ENCODE measurements at regions not wholly inside any gene's neighbourhood (a gene's known extent, or its start where the extent isn't known, plus 50 kb on each side); places are given as distances from the start of the nearest gene placed in this dataset.

DNA sequence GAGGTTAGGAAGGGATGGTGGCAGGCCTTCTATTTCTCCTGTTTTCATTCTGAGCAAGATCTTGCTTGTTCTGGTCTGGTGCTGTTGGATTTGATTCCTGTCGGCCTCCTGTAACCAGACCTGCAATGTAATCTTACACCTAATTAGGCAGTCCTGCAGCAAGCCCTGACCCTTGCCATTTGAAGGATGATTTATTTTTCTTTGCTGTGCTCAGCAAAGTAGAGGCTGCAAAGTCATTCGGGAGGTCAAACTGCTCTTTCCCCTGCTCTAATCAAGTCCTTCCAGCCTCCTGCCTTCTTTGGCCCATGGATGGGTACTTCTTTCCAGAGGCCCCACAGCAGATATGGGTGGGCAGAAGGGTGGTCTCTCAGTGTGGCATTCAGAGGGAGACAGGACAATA is 417.7 kb upstream of the USP24 start:
- DNase-seq, result no peak

GRCh38 chr1:55632058-55632457 is 416.9 kb upstream of the USP24 start:
- DNase-seq, result no peak

DNA sequence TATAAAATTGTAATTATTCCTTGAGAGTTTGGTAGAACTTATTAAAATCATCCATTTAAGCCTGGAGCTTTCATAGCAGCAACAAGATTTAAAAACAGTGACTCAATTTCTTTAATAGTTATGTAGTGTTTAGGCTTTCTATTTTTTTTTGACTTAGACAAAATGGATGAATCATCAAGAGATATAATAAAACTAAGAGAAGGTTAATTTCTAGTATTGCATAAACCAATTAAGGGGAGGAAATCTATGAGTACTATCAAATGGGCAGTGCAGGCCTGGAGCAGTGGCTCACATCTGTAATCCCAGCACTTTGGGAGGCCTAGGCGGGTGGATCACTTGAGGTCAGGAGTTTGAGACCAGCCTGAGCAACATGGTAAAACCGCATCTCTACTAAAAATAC is 416.3 kb upstream of the USP24 start:
- no peak for DNase-seq

DNA sequence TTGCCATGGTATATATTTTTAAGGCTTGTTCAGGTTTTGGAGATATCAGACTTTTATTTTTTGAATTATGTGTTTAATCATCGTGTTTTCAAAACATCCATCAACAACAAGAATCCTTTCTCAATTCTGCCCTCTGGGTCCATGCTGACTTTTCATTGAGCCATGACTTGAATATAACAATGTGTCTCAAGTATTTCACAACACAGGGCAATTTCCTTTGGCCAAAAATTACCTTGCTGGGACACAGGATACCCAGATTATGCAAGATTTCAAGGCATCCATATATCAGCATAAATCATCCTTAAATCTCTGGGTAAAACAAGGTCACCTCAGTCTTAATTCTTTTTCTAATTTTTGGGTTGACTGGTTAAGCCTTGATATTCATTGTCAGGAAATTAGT is 411.2 kb upstream of the USP24 start:
- DNase-seq, result no peak

- no peak for DNase-seq
Measured at GRCh38 chr1:55624766-55625165, 409.6 kb upstream of the USP24 start.

GRCh38 chr1:55623311-55623710 is 408.1 kb upstream of the USP24 start:
- DNase-seq, result no peak

GRCh38 chr1:55622074-55622473 is 406.9 kb upstream of the USP24 start:
- DNase-seq, result no peak

- DNase-seq, result no peak
Measured at GRCh38 chr1:55618199-55618598, 403.0 kb upstream of the USP24 start.

GRCh38 chr1:55617288-55617982 is 402.3 kb upstream of the USP24 start:
- DNase-seq, result no peak

- no peak for DNase-seq
Measured at GRCh38 chr1:55612988-55613387, 397.8 kb upstream of the USP24 start.

DNA sequence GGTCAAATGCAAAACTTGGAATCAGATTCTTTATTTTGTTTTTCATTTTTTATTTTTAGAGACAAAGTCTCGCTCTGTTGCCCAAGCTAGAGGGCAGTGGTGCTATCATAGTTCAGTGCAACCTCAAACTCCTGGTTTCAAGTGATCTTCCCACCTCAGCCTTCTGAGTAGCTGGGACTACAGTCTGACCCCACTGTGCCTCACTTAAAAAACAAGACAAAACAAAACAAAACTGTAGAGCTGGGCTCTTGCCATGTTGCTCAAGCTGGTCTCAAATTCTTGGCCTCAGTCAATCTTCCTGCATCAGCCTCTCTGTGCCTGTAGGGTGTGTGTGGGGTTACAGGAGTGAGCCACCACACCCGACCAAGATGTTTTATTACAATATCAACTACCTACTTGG is 396.0 kb upstream of the USP24 start:
- no peak for DNase-seq

DNA sequence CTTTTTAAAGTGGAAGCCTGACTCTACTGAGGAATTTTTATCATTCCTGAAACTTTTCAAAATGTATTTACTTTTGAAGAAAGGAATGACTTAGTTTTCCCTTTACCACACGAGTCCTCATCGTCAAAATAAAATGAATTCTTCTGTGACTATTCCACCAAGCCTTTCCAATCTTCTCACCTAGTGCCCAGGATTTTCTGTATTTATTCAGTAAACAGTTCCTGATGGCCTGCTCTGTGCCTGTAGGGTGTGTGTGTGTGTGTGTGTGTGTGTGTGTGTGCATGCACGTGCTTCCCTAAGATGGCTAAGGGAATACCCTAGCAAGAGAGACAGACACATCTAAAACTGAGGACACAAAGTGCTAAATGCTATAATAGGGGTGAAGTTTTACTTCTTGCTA is 395.0 kb upstream of the USP24 start:
- no peak for DNase-seq

DNA sequence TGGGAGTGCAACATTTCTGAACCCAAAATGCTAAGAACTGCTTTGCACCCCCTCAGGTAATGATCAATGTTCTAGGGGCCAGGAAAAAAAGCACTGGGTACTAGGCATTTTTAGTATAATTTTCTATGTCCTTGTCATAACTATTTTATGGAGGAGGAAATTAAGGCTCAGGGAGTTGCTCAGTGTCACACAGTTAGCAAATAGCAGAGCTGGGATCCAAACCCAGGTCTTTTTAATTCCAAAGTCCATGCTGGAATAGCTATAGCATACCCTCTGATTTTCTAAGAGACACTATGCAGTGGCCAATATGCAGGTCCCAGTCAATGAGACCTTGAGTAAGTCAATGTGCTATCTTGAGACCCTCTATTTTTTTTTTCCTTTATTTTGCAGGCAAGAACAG is 394.5 kb upstream of the USP24 start:
- DNase-seq, result no peak

DNA sequence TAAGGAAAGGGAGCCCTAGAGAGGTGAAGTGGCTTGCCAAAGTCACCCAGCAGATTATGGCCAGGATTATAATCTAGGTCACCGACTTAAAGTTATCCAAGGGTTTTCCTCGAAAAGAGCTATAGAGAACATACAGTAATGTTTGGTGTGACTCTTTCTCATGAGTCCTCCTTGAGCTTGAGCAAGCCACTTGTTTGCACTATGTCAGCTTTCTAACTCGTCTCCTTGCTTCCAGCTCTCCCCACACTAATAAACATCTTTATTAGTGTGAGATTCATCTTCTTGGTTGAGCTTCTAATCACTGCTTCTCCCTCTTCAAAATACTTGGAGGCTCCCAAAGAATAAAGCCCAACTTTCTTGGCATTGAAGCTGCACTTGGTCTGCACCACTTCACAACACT is 390.0 kb upstream of the USP24 start:
- no peak for DNase-seq

DNA sequence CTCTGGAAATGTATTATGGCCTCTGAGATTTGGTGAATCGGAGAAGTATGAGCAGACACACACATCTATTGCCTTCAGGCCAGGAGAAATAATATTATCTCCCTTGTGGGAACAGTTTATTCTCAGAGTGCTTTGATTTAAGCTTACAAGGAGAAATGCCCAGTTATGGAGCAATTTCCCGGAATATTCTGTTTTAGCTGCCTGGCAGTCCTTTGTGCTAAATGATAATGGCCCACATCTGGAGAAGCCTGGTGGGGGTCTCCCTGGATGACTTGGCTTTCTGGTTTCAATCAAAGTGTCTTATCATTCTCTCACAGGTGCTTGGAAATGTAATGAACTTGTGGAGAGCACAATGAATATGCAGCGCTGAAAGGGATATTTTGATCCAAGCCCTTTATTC is 389.6 kb upstream of the USP24 start:
- DNase-seq, result no peak

DNA sequence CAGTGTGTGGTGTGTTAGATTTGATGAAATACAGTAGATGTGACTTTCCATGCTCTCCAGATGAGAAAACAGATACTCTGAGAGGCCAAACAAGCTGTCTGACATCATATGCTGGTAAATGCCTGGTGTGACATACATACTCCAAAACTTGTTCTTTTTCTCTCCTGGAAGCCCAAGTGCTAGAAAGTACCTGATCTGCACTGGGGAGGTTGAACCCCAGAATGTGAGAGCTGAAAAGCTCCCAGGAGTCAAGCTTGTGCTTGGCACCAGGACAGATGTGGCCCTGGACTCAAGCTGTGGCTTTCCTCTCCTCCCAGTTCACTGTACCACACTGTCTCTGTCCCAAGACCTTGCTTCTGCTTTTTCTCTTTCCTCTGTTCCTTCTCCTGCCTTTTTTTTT is 389.0 kb upstream of the USP24 start:
- DNase-seq, result no peak

DNA sequence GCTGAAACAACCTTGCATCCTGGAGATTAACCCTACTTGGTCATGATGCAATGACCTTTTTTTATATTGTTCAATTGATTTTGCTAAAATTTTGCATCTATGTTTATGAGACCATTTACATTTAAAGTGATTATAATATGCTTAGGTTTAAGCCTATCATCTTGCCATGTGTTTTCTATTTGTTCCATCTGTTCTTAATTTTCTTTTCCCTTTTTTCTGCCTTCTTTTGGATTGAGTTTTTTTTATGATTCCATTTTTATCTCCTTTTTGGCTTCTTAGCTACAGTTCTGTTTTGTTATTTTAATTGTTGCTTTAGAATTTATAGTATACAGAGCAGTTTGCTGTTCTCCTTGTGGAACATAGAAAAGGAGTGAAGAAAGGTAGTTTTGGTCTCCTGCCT is 385.1 kb upstream of the USP24 start:
- DNase-seq, result no peak

DNA sequence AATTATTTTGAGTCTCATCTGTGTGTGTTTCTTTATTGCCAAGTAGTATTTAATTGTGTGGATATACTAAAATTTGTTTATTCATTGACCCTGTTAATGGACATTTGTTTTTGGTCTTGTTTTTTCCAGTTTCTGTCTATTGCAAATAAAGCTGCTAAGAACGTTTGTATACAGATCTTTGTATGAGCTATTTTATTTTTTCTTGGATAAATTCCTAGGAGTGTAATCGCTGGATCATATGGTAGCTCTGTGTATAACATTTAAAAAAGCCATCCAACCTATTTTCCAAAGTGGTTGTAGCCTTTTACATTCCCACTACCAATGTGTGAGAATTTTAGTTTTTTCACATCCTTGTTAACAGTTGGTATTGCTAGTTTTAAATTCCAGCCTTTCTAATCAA is 382.7 kb upstream of the USP24 start:
- no peak for DNase-seq

DNA sequence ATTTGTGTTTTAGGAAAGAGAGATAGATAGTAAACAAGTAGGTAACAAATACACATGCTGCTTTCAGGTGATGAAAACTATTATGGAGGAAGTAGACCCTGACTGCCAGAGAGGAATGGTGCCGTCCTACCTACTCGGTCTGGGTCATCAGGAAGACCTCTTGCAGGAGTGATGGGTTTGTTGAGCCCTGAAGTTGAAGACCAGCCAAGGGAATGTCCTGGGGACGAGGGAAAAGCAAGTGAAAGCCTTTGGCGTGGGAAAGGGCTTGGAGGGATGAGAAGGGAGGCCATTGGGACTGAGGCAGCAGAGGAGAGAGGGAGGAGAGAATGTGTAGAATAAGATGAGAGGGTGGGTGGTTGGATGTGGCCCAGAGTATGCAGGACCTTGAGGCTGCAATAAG is 379.5 kb upstream of the USP24 start:
- no peak for DNase-seq

- DNase-seq, result no peak
Measured at GRCh38 chr1:55593298-55593697, 378.1 kb upstream of the USP24 start.

- DNase-seq, result no peak
Measured at GRCh38 chr1:55592122-55592521, 377.0 kb upstream of the USP24 start.

DNA sequence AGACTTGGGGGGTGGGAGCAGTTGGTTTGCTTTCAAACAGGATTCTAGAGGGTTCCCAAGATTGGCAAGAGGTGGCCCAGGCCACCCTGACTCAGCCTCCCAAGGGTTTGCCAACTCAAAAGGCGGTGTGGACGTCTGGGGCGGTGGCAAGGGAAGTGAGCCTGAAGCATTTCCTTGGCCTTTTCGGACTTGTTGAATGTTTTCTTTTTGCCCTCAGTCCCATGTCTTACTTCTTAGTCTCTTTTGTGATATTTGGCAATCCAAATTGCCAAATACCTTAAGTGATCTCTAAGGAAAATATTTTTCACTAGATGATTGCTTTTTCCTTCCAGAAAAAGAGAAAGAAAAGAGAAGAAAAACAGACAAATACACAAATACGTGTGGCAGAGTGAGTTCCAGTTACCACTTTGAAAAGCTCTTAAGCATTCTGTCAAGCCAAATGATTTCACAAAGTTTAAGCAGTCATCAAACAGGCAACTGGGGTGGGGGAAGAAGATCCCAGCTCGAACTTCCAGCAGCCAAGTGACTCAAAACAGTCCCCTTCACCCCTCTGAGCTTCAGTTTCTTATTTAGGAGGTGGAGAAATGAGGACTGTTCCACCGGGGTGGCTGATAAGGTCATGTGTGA is 374.6 kb upstream of the USP24 start:
- no peak for DNase-seq

- no peak for DNase-seq
Measured at GRCh38 chr1:55588309-55588708, 373.1 kb upstream of the USP24 start.

DNA sequence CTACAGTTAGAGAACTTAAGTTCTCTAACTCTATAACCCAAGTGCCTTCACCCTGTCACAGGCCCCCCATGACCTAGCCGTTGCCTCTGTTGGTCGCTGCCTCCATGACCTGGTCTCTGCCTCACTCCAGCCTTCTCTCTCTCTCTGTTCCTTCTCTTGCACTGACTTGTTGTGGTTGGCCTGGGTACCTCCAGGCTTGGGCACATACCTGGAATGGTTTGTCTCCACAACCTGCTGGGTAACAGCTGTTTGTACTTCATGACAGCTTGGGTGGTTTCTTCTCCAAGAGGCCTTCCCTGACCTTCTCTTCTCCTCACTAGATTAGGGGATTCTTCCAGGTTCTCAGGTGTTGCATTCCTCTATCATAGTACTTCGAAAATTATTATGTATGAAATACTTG is 371.6 kb upstream of the USP24 start:
- no peak for DNase-seq

DNA sequence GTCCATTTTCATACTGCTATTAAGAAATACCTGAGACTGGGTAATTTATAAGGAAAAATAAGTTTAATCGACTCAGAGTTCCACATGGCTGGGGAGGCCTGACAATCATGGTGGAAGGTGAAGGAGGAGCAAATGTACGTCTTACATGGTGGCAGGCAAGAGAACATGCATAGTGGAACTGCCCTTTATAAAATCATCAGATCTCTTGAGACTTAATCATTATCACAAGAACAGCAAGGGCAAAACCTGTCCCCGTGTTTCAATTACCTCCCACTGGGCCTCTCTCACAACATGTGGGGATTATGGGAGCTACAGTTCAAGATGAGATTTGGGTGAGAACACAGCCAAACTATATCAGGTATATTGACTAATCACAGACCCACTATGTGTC is 370.2 kb upstream of the USP24 start:
- no peak for DNase-seq

Measured in activated naive CD4-positive, alpha-beta T cell (primary cell).